Left lobe of liver (tissue), 2 donors: ENCODE measurements at regions not wholly inside any gene's neighbourhood (a gene's known extent, or its start where the extent isn't known, plus 50 kb on each side); places are given as distances from the start of the nearest gene placed in this dataset.

Experiments used
- ATAC-seq: fragments of 200-7000 bp; cut with Tn5 transposase; one replicate; pipeline ENCODE4 v1.9.1; 2020; ENCODE audit warnings: mild to moderate bottlenecking, moderate library complexity
- DNase-seq: peaks from one replicate; pipeline ENCODE4 v3.0.0-alpha.2; 2020; ENCODE audit warnings: low spot score
- donor health status: DM: no; HTN: no; CAD: no; lungs with moderate emphysema.
- donor health status: DM: no; HTN: yes; CAD: no.

- DNase-seq (no peak), ATAC-seq (no peak)
These were observed 121.1 kb downstream of the HGF start for GRCh38 chr7:81648716-81649115.

GRCh38 chr7:81645435-81645834 is 124.4 kb downstream of the HGF start:
- ATAC-seq (no peak), DNase-seq (no peak)

GRCh38 chr7:81641873-81642272 is 128.0 kb downstream of the HGF start:
- ATAC-seq (no peak), DNase-seq (no peak)

GRCh38 chr7:81638198-81638597 is 131.6 kb downstream of the HGF start:
- ATAC-seq, result no peak
- no peak for DNase-seq

- ATAC-seq (no peak), DNase-seq (no peak)
These were observed 132.3 kb downstream of the HGF start for GRCh38 chr7:81637534-81637933.

- ATAC-seq (no peak), DNase-seq (no peak)
These were observed 137.4 kb downstream of the HGF start for GRCh38 chr7:81632418-81632817.

GRCh38 chr7:81630600-81630999 is 139.2 kb downstream of the HGF start:
- DNase-seq, result no peak
- ATAC-seq, result no peak

GRCh38 chr7:81629702-81630101 is 140.1 kb downstream of the HGF start:
- DNase-seq (no peak), ATAC-seq (no peak)

- DNase-seq (no peak), ATAC-seq (no peak)
These were observed 140.9 kb downstream of the HGF start for GRCh38 chr7:81628951-81629350.

GRCh38 chr7:81627536-81628287 is 142.1 kb downstream of the HGF start:
- ATAC-seq (no peak), DNase-seq (no peak)

- ATAC-seq, result no peak
These were observed 143.8 kb downstream of the HGF start for GRCh38 chr7:81626008-81626407.

GRCh38 chr7:81624650-81625631 is 144.9 kb downstream of the HGF start:
- DNase-seq, result no peak

More at GRCh38 chr7:81626008-81626407, 143.8 kb downstream of the HGF start:
- DNase-seq, result no peak

GRCh38 chr7:81624021-81624592 is 145.7 kb downstream of the HGF start:
- no peak for ATAC-seq
- no peak for DNase-seq

More at GRCh38 chr7:81624650-81625631, 144.9 kb downstream of the HGF start:
- no peak for ATAC-seq

GRCh38 chr7:81623251-81623855 is 146.5 kb downstream of the HGF start:
- ATAC-seq (no peak), DNase-seq (no peak)

GRCh38 chr7:81621893-81622292 is 148.0 kb downstream of the HGF start:
- DNase-seq (no peak), ATAC-seq (no peak)

- ATAC-seq, result no peak
- no peak for DNase-seq
These were observed 151.3 kb downstream of the HGF start for GRCh38 chr7:81618396-81619014.

GRCh38 chr7:81616951-81617350 is 152.9 kb downstream of the HGF start:
- ATAC-seq (no peak), DNase-seq (no peak)

GRCh38 chr7:81611805-81612204 is 158.0 kb downstream of the HGF start:
- DNase-seq (no peak), ATAC-seq (no peak)

- no peak for DNase-seq
- ATAC-seq, result no peak
These were observed 158.8 kb downstream of the HGF start for GRCh38 chr7:81611040-81611439.

- ATAC-seq (no peak), DNase-seq (no peak)
These were observed 161.0 kb downstream of the HGF start for GRCh38 chr7:81608748-81609382.
